Head of caudate nucleus (tissue), 42 donors: ENCODE measurements at regions not wholly inside any gene's neighbourhood (a gene's known extent, or its start where the extent isn't known, plus 50 kb on each side); places are given as distances from the start of the nearest gene placed in this dataset.
"Not testable (repeated sequence)": the region's sequence is repeated elsewhere in the genome, so short reads cannot be mapped to it uniquely, and the experiment has no call there.

Experiments
- DNase-seq, 42 donors: peaks; one replicate each; pipeline versions ENCODE4 v3.0.0 to v3.0.0-alpha.2; 2020 to 2021; ENCODE audit warnings: mixed read lengths in 7 of 42
- intact Hi-C: fragments of 100-400 bp; cut with DNase I; formaldehyde crosslinking; loops from one replicate; pipeline ENCODE4 v1.15.0; 2022

DNA sequence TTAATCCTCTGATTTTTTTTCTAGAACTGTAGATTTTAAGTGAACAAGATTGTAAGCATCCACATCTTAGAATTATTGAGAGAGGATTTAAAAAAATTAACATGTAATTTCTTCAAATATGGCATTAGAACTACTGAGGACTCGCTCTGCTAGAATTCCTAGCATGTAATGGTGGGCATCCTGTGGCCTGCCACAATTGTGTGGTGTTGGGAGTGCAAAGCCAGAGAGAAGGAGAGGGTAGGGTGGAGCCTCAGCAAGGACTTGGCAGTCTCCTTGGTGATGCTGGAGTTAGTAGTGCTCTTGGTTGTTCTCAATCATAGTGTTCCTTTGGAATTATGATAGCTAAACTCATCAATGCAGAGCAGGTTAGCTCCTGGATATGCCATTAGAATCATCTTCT lies 443.9 kb upstream of the TBL1XR1 start:
- intact Hi-C loops: no loop called here
- DNase-seq: no peak

DNA sequence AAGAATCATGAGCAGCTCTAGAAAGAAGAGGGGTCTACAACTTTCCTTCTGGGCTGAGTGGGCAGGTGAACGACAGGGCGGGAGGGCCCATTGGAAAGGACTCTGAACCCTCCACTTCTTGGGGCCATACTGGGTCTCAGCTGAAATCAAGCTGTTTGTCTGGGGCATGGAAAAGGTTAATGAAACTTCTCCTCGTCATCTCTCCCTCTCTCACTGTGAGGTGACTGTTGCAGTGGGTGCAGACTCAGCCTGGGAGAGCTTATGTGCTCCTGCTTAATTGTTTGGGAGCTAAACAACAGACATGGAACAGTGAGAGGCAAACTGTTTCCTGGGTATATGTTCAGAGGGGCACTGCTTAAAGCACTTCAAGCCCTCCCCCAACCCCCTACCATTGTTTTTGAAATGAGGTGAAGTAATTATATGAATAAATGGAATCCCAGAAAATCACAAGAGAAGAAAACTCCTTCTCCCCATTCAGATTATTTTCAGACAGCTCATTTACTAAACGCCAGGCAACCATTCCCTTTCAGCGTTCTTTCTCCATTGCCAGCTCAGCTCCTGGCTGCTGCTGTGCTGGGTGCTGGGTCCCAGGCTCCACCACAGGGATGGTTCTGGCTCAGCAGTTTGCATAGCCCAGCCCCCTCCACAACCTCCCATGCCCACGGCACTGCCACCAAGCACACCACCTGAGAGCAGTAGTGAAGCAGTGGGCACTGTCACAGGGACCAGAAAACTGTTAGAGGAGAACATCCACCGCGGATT lies 444.9 kb upstream of the TBL1XR1 start:
- DNase-seq: peak in 35 of 42 donors; percentile 7 to 70 (median 42)
- intact Hi-C loops: no loop called here

DNA sequence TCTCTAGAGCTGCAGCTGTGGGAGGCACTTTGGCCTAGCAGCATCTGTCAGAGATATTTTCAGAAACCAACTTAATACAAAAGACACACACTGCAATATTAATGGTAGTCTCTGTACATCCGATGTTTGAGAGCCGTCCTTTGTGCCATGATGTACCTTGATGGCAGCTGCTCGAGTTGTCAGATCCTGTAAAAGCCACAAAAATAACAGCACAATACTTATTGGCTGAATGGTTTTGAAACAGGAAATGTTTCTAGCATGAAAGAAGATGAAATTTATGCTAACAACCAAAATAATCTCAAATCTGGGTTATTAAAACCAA lies 445.5 kb upstream of the TBL1XR1 start:
- DNase-seq: no peak
- intact Hi-C loops: no loop called here

DNA sequence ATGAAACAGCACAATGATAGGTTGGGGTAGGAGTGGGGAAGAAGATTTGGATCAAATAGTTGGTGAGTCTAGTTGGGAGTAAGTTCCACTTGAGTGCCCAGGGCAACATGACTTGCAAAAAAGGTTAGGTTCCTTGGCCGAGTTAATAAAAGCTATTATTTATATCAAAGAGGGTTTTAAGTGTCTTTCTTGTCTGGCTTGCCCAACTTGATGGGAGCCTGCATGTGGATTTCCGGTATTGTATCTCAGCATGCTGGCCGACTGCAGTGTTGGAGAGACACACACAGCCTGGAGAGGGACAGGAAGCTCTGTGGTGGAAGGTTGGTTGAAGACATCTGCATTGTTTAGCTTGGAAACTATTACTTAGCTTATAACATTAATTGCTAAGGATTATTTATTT lies 449.5 kb upstream of the TBL1XR1 start:
- peak in 1 of 42 donors; percentile 15 for DNase-seq
- intact Hi-C loops: no loop called here

DNA sequence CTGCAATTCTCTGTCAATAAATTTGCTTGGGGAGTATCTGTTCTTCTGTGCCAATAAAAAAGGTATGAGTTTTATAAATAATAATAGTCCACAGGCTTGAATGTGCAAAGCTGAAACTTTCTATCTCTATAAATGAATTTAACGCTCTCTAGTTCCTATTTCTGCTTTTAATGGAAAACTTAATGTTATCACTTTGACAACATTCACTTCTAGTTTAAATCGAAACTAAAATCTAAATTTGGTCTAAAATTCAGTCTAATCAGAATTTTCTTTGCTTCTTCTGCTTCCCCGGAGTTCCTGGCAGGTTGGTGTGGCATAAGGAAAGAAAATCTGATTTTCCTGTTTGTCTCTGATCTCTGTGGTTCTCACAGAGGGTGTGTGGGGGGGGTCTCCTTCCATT lies 450.1 kb upstream of the TBL1XR1 start:
- no peak for DNase-seq
- intact Hi-C loops: no loop called here

DNA sequence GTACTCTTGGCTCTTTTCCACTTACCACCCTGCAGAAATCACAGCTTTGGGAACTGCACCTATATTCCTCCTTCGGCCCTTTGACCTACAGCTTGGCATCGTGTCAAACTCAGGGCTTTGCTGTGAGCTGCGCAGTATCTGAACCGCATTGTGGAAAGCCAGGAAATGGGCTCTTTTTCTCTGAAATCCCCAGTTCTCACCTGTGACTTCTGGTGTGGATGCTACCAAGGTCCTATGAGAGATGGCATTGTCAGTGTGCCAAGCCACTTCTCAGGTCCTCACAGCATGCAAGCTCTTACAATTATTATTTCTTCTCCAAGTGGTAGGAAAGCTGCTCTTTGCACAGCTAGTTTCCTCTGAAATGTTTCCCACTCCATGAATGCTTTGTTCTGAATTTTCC lies 450.6 kb upstream of the TBL1XR1 start:
- intact Hi-C loops: no loop called here
- DNase-seq: no peak

DNA sequence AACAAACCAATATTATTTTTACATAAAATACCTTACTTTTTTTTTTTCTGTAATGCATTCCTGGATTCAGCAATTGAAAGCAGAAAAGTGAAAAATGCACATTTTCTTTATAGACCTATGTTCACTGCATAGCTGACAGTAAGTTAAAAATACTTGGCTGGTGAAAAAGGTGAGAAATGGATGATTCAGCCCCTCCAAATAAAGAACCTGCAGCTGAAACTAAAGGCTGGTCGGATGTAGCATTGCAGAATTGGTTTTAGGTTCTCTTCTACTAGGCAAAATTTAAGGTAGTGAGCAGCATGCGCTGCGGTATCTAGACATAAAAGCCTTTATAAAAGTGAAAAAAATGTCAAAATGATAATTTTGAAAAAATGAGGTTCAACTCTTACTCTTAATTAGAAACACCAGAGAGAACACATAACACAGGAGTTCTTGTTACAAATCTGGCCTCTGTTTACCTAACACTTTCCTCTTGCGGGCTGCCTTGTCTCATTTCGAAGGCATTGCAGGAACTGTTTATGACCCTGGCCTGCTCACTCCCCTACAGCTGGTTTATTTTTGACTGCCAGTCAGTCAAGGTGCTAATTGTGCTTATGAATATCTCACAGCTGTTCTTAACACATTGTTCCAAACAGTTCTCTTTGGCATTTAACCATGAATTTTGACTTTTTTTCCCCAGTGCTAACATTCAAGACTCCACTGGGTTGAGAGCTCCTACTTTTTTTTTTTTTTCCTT lies 455.4 kb upstream of the TBL1XR1 start:
- DNase-seq: peak in 14 of 42 donors; percentile 18 to 56 (median 32)
- intact Hi-C loops: no loop called here

DNA sequence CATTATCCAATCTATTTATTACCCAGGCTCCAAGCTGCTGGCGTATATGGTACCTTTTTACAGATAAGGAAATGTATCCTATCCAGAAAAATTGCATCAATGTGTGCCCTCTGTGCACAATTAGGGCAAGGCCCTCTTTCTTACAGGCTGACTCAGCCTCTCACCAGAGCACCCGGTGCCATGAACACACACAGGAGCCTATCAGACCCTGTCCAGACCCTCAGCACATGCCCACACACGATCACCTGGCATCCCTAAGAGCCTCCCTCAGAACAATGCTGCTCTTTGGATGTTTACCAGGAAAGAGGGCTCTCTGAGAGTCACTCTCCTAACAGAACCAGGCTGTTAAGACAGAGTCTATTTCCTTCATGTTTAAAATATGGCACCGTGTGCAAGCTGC lies 460.0 kb upstream of the TBL1XR1 start:
- DNase-seq: no peak

DNA sequence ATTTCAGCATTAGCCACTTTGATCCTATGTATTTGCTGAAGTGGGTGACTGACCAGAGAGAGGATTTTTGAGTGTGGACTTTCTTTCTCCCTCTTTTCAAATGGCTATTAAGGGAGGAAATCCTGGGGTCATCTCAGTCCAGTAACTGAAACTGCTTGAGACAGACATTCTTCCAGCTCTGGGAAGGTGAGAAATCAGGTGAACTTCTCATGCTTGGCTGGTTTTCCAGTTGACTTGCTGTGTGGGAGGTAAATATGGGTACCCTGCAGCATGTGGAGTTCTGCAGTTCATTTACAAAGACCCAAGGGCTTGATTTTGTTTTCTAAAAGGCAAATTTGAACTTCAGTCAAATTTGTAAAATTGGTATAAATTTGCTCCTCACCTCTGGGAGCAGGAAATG lies 461.1 kb upstream of the TBL1XR1 start:
- intact Hi-C loops: no loop called here
- no peak for DNase-seq

More for the DNA sequence above, 460.0 kb upstream of the TBL1XR1 start:
- intact Hi-C loops: no loop called here

DNA sequence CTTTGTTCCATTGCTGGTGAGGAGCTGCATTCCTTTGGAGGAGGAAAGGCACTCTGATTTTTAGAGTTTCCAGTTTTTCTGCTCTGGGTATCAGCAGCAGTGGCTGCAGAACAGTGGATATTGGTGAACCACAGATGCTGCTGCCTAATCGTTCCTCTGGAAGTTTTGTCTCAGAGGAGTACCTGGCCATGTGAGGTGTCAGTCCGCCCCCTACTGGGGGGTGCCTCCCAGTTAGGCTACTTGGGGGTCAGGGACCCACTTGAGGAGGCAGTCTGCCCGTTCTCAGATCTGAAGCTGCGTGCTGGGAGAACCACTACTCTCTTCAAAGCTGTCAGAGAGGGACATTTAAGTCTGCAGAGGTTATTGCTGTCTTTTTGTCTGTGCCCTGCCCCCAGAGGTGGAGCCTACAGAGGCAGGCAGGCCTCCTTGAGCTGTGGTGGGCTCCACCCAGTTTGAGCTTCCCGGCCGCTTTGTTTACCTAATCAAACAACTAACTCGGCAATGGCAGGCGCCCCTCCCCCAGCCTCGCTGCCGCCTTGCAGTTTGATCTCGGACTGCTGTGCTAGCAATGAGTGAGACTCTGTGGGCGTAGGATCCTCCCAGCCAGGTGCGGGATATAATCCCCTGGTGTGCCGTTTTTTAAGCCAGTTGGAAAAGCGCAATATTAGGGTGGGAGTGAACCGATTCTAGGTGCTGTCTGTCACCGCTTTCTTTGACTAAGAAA lies 467.3 kb upstream of the TBL1XR1 start:
- intact Hi-C loops, DNase-seq: not testable (repeated sequence)

DNA sequence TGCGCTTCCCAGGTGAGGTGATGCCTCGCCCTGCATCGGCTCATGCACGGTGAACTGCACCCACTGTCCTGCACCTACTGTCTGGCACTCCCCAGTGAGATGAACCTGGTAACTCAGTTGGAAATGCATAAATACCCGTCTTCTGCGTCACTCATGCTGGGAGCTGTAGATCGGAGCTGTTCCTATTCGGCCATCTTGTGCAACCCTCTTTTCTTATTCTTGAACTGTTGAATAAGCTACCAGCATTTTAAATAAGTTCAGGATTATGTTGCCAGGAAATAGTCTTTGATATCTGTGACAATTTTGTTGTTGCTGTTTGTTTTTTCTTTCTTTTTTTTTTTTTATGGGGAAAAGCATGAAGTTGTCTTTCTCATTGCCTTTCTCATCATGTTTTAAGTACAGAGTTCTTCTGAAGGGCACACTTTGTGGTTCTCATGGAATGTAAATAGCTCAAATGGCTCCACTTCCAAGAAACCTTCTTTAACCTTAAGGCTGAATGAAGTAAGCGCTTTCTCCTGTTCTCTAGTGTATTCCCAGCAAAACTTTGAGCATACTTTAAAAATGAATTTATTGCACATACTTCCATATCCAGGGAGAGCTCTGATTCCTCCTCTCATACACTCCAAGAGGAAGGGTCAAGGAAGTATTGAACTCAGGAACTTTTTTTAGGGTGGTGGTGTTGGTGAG lies 468.0 kb upstream of the TBL1XR1 start:
- intact Hi-C loops: no loop called here
- DNase-seq: no peak

DNA sequence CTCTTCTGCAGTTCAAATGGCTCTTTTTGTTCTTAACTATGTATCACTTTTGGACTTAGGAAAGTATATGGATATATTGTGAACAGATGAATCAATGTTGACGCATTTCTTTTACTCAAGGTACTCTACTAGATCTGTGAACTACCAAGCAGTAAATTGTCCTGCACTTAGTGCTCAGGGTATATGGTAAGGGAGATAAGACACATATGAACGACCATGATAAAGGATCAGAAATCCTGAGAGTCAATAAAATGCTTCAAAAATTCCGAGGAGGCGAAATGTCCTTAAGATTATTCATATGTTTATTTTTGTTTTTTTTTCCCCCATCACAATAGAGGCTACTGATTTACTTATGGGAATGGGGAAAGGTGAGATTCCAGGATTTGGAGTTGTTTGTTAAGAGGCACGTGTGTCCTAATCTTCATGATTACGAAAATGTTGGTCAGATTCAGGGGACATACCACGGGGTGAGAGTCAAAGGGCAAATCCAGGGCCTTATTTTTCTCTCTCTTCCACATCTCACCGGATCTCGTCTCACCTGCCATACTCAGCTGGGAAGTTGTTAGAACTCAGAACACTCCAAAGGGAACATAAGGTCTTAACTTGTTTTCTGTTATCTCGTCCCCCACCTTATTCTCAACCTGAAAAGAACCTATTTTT lies 475.1 kb upstream of the TBL1XR1 start:
- intact Hi-C loops: no loop called here
- no peak for DNase-seq

DNA sequence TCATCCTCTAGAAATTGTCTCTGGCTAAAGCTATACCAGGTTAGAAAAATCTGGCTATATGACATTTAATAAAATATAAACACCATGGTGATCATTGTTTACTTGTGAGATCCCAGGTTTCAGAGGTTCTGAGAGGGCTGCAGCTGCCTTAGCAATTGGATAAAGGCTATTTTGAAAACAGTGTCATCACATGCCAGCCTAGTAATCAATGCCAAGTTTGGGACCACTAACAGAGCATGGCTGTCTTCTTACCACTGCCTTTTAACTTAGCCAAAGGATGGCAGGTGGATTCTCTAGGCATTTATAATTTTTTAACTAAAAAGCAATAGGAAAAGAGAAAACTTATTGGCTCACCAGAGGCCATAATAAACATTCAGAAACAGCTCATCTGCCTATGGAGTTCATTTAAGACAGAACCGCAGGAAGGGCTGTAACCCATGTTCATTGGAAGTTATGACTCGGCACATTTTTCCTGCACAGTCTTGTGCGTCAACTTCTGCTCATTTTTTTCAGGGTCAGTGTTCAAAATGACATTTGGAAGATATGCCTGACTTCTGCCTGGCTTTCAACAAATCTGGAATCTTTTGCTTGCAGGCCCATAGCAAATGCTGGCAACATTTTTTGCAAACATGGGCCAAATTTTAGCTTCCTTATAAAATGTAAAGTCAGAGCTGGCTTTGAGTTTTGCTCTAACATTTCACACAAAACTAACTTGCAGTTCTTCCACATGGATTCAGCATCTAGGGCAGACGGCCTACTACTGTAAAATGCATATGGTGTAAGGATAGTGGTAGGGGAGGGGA lies 476.0 kb upstream of the TBL1XR1 start:
- intact Hi-C loops: no loop called here
- DNase-seq: peak in 2 of 42 donors; percentile 7 to 31

DNA sequence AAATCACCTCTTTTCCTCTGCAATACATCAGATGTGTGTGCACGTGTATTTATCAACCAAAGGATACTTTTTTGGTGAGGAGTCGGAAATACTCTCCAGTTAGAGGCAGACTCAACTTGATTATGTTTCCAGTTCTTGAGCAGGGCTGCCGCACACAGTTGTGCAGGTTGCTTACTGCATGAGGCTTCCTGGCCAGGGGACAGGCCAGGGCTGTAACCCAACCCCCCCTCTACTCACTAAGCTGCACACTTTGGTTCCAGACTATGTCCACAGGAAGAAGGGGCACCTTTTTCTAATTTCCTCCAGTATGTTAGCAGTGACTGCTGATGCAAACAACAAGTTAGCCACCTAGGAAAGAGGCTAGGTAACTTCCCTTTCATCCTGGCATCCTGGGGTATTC lies 476.9 kb upstream of the TBL1XR1 start:
- no peak for DNase-seq
- intact Hi-C loops: no loop called here

DNA sequence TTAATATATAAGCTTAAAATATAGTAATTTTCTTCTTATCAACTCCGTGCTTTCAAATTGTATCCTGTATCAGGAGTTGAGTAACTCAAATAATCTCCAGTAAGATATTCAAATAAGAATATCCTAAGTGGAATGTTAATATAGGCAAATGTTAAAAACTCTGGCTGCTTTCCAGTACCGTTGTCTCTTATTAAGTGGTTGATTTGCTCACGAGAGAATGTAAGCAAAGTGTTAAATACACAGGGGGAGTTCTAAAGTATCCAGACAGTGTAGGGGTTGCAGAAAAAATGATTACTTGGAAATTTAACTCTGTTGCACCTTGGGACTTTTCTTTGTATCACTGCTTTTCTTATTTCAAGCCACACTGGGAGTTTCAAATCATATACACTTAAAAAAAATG lies 478.9 kb upstream of the TBL1XR1 start:
- no peak for DNase-seq
- intact Hi-C loops: no loop called here

DNA sequence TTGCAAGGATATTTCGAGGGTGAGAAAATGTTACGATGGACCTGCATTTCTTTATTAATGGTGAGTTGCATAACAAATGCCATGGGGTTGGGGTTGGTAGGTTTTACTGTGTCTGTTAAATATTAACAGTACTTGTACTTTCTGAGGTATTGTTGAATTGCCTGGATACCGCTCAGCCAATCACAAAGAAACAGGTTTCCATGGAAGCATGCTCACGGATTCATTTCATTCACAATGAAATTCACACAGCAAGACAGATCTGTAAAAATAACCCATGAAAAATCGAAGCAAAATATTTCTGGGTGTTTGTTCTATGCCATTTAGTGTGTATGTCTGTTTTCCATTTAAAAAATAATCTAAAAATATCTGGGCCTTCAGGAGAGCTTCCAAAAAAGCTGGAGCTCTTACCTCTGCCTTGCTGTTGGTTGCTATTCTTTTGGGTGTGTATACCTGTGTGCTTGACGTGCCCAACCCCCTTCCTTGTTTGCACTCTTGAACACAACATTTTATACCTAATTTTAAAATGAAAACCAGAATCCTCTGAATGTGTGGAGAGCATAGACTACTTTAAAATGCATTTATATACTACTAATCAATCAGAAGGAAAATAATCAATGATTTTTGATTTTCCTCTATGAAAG lies 479.8 kb upstream of the TBL1XR1 start:
- DNase-seq: peak in 23 of 42 donors; percentile 15 to 76 (median 52)
- intact Hi-C loops: no loop called here

DNA sequence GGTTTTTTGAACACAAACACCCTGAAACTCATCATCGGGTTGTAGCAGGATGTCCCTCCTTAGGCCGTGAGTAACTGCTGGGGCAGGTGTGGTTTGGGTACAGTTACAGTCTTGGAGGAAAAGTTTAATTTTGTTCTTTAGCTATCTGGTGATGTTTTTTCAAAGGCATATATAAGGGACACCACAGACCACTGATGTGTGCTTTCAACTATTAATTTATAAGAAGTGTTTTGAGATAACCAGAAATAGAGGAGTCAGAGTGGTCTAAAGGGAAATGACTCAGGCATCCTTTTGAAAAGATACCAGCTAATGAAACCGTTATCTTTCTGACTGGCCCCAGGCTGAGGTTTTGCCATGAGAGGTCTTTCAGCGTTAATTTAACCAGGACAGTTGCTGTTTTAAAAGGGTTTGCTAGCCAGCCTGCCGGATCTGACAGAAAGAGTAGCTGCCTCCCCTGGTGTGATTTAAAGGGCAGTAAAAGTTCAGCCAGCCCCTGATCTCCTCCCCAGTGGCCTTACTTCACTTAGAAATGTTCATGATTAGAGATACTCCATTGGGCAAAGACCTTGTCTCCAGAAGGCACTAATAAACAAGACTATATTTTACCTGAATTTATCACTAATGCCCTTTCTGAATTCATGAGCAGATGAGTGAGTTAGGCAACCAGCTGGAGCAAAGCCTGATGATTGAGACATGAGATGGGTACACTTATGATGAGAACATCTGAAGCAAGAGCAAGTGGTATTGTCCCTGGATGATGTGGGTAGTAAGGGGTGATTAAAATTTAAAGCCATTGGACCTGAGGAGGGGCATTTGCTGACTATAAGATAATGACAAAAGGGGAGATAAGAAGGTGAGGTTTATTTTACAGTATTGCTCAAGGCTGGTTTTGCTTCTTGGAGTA lies 482.5 kb upstream of the TBL1XR1 start:
- DNase-seq: no peak
- intact Hi-C loops: no loop called here
